GM19238 (cell line): ENCODE measurements at regions not wholly inside any gene's neighbourhood (a gene's known extent, or its start where the extent isn't known, plus 50 kb on each side); places are given as distances from the start of the nearest gene placed in this dataset.

ENCODE experiments used
- DNase-seq: peaks from one replicate; pipeline ENCODE4 v3.0.0; 2011; ENCODE audit warnings: low spot score; ENCODE audit not compliant: insufficient read length

GRCh38 chr1:83735526-83735925 is 263.4 kb downstream of the TTLL7 start:
- DNase-seq = no peak

- no peak for DNase-seq
Observed at GRCh38 chr1:83734420-83734819, 264.5 kb downstream of the TTLL7 start.

- no peak for DNase-seq
Observed at GRCh38 chr1:83725735-83726360, 273.1 kb downstream of the TTLL7 start.

DNA sequence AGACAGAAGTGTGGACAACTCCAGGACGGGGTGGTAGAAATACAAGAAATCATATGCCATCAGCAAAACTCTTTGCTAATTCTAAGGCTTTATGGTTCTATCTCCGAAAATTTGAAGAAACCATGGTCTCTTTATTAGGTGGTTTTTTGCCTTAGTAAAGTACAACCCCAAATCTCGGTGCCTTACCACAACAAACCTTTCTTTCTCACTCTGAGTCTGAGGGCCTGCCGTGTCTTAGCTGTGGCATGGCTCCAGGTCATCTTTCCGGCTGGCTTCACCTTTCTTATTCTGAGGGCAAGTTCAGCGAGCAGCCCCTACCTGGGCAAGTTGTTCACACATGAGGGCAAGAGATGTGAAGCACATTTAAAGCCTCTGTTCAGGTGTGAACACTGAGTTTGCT is 280.6 kb downstream of the TTLL7 start:
- DNase-seq = no peak

DNA sequence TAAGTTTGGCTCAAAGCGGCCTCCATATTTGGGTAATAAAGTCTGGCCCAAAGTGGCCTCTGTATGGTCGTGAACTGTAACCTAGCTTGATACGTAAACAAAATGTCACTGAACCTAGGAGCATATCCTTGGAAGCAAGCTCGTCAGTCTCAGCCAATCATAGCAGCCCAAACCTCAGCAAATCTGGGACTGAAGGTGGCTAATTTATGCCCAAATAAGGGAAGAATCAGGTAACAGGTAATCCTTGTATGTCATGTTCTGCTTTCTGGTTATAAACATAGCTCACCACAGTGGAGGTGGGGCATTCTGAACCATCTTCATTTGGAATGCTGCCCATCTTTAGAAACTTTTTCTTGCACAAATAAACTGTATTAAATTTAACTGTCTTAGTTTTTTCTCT is 281.1 kb downstream of the TTLL7 start:
- no peak for DNase-seq

DNA sequence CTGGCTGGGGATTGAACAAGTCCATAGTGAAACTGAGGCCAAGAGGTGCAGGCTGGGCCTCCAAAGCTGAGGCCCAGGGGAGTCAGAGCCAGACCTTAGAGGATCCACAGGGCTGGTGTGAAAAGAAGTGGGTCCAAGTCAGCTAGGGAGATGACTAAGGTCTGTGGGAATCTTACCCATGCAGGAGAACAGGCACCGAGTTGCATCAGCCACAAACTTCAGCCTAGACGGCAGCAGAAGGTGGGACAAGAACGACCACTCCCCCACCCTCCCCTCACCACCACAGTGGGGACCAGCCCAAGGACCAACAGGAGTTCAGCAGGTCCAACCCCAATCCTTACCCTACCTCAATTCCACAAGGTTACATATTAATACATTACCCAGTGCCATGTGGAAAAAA is 282.3 kb downstream of the TTLL7 start:
- no peak for DNase-seq

DNA sequence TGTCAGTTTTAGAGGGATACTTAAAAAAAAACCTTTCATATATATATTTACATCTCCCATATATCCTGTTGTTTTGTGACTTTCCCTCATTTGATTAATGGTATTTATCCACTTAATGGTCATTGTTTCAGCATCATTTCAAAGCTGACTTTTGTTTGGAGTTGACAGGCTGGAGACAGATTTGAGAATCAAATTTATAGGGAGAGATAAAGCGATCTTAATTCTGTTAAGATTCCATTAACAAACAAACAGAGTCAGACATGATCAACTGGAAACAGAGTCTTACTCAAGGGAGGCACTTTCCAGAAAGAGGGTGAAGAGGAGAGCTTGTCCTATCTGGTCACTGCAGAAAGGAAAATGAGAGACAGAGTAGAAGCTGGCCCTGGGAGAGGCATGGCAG is 283.4 kb downstream of the TTLL7 start:
- no peak for DNase-seq

DNA sequence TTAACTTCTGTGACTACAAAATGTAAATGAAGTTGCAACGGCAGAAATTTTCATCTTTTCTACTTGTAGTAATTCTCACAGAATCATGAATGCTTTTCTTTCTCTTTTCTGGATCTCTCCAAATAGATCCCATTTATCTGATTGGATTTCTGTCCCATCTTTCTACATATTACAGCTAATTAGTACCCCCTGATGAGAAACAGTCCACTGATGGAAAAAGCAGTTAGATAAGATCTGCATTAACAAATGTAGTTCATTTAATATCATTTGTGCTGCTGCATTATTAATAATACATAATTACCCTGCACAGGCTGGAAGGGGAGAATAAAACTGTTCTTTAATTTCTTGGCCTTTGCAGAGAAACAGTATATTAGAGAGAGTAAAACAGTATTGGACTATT is 289.3 kb downstream of the TTLL7 start:
- DNase-seq = no peak

- DNase-seq = no peak
Observed at GRCh38 chr1:83706354-83706938, 292.5 kb downstream of the TTLL7 start.

- DNase-seq = no peak
Observed at GRCh38 chr1:83705091-83705490, 293.8 kb downstream of the TTLL7 start.

- DNase-seq = no peak
Observed at GRCh38 chr1:83704350-83704749, 294.6 kb downstream of the TTLL7 start.

- no peak for DNase-seq
Observed at GRCh38 chr1:83702356-83702755, 296.6 kb downstream of the TTLL7 start.

DNA sequence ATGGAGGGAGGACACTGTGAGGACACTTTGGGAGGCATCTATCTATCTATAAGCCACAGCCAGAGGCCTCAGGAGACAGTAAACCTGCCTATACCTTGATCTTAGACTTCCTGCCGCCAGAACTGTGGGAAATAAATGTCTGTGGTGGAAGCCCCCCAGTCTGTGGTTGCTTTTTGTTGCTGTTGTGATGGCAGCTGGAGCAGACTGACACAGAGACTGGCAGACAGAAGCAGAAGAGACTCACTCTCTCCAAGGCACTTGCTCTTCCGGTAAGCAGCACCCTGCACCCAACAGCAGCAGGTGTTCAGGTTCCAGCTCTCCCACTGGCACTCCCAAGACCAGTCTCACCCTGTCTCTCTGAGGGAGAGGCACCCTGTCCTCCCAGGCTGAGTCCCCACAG is 297.6 kb downstream of the TTLL7 start:
- DNase-seq = no peak

DNA sequence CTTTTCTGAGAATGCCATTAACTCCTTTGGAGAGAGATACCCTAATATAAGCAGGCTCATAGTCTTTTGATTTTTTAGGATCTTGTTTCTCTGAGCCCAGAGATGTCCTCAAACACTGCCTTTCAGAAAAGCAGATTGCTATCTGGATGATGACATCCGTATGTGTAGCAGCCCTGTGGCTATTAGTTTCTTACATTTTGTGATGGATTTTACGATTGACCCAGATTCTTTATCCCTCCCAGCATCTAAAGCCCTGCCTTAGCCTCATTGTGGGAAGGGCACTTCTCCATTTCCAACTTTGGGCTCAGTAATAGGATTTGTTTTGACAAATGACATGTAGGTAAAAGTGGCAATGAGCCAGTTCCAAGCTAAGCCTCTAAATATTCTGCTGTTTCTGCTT is 300.3 kb downstream of the TTLL7 start:
- no peak for DNase-seq

DNA sequence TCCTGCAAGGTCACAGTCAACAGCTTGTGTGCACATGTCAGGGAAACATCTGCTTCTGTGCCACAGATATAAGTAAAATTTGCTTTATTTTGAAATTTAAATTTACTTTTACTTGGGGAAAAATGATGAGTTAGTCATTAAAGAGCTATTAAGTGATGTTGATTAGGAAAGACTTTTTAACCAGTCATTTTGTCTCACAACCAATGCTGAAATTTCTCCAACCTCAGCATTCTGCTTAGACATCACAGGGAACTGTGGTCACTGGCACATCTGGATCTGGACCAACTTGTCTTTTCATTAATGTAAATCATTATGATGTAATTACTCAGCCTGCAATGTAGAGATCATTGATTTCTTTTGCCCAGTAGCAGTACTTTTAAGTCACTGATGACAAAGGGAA is 301.0 kb downstream of the TTLL7 start:
- DNase-seq = no peak

- no peak for DNase-seq
Observed at GRCh38 chr1:83697220-83697619, 301.7 kb downstream of the TTLL7 start.

DNA sequence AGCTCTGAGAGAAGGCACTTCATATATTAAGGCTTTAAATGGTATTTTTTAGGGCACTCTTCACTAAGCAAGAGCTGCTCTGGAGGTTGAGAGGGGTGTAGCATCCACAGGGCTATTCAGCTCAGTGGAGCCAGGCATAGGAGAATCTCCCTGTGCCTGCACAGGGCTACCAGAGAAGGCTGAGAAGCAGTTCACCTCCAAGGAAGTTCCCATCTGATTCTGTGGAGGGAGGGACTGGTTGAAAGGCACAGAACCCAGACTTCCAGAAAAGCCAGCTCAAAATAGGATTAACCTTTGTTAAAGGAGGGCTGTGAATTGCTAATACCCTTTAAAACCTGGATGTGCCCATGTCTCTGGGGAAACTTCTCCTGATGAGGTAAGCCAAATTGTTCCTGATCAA is 304.5 kb downstream of the TTLL7 start:
- DNase-seq = no peak

GRCh38 chr1:83693427-83694126 is 305.4 kb downstream of the TTLL7 start:
- DNase-seq = no peak

DNA sequence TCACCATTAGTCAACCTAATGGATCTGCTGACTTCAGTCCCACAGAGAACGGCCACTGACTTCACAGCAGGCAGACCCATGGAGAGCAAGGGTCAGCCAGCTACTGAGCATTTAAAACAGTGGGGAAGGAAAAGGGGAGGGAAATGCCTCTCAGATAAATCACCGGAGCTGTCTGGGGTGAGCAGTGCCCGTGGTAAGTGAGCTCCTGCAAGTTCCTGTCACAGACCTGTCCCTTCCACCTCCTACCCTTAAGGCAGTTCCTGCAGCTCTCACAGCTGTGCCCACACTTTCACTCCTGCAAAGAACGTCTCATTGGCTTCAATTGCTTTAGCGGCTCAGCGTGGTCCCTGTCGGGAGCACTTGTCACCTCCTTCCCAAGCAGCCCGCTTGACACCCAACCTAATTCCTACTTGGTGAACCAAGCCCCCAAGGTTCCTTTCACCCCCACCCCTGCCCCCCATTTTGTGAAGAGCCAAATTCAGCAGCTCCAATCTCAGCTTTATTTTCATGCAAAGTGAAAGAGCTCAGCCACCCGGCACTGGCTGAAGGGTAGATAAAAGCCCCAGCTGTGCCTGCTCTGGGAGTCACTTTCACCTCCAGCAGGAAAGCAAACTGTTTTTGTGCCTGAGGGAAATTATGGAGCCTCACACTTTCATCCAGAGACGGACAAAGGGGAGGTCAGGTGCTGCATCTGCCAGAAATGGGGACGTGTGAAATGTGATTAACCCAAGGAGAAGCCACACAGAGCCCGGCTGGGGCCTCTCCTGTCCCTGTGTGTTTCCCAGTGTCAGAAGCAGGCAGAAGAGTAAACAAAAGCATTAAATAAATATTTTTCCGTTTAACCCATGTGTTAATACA is 306.2 kb downstream of the TTLL7 start:
- DNase-seq = no peak

DNA sequence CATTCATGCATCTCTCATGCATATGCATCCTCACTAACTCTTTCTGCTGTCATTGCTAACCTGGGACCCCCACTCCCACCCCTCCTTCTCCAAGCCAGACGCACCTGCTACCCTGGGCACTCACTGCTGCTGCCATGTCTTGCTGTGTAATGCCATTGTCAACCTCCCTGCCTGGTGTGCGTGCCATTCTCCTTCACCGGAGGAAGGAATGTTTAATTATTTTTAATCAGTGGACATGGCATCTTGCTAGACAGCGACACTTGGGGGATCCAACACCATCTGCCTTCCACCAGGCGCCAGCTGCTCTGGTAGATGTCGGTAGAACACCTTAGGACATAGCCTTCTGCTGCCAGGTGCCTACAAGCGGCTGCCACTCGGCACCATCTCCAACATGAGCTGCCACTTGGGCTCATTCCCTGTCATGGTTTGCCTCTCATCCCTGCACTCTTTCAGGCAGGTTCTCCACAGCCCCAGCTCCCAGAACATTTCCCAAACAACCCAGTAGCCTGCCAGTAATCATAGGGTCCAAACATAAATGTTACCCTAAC is 306.9 kb downstream of the TTLL7 start:
- DNase-seq = no peak

- no peak for DNase-seq
Observed at GRCh38 chr1:83689921-83690868, 308.7 kb downstream of the TTLL7 start.
